ENCODE measurements at regions not wholly inside any gene's neighbourhood (a gene's known extent, or its start where the extent isn't known, plus 50 kb on each side); places are given as distances from the start of the nearest gene placed in this dataset.

- no peak overlapping the region for H3K27ac ChIP-seq (ENCODE audit: low read depth, low read length)
- peaks cover 0 to 5% (median 2%) of the 10 kb centered on the region in 4 experiments; a peak in 3 of 7 replicates for H3K4me1 ChIP-seq (replicated peaks in 1 of 4; ENCODE audit: control insufficient read depth in 3 of 4, insufficient read depth in 4 of 4, low read length in 3 of 4)
- no CpG with 5 or more reads among the region's 1 CpG for WGBS, 2 experiments (ENCODE audit: extremely low coverage in 1 of 2, insufficient coverage in 1 of 2, insufficient read length in 1 of 2, insufficient replicate concordance in 2 of 2, low coverage in 1 of 2, low lambda C conversion rate in 2 of 2, missing lambda C conversion rate in 1 of 2)
- no peak for DNase-seq (ENCODE audit: low read depth in 1 of 2, low spot score in 2 of 2)
- no peak overlapping the region for H4K8ac ChIP-seq (ENCODE audit: extremely low read depth, insufficient read depth, low read length)
- H2BK20ac ChIP-seq (ENCODE audit: low read length) = no peak overlapping the region
- no peak overlapping the region for H3K56ac ChIP-seq (replicated peaks; ENCODE audit: insufficient read length, low read depth, low read length)
- H3K14ac ChIP-seq (ENCODE audit: insufficient read length) = no peak overlapping the region
- no peak overlapping the region for H3K18ac ChIP-seq (ENCODE audit: extremely low read depth, low read length)
- no peak overlapping the region for H2AFZ ChIP-seq (ENCODE audit: low read length)
- no peaks in the 10 kb centered on the region for H3K36me3 ChIP-seq (ENCODE audit: control insufficient read depth in 2 of 4, insufficient read depth in 4 of 4, low read length in 3 of 4)
- no peaks in the 10 kb centered on the region for H3K79me1 ChIP-seq (ENCODE audit: low read depth, low read length)
- H4K91ac ChIP-seq (replicated peaks; ENCODE audit: insufficient read length, low read length) = no peak overlapping the region
- no peak for FAIRE-seq
- no peaks in the 10 kb centered on the region for H3K27me3 ChIP-seq (replicated peaks in 1 of 4; ENCODE audit: control insufficient read depth in 3 of 4, extremely low read depth in 1 of 4, insufficient read depth in 3 of 4, low read length in 3 of 4)
- no peak overlapping the region for H4K5ac ChIP-seq (ENCODE audit: insufficient read length, low read depth, low read length)
- CTCF ChIA-PET (ENCODE audit: partially characterized antibody) = no interaction called here
- no peak overlapping the region for H2BK12ac ChIP-seq (ENCODE audit: low read depth, low read length)
- no peak overlapping the region for H3K4me3 ChIP-seq (ENCODE audit: extremely low read depth in 1 of 4, insufficient read depth in 2 of 4, low read depth in 3 of 4, low read length in 4 of 4)
- no peak overlapping the region for H3K4me2 ChIP-seq (ENCODE audit: insufficient read depth in 1 of 2, low read depth in 2 of 2, low read length in 2 of 2)
- no peaks in the 10 kb centered on the region for H4K20me1 ChIP-seq (replicated peaks in 1 of 2; ENCODE audit: control insufficient read depth in 1 of 2, insufficient read depth in 2 of 2, low read length in 2 of 2)
- no peaks in the 10 kb centered on the region for H3K9me3 ChIP-seq (ENCODE audit: insufficient read depth in 2 of 2, low read depth in 1 of 2, low read length in 1 of 2)
- H2BK15ac ChIP-seq (ENCODE audit: low read length) = no peak overlapping the region
- H3K79me2 ChIP-seq (ENCODE audit: control insufficient read depth in 1 of 2, insufficient read depth in 2 of 2, low read length in 2 of 2) = no peaks in the 10 kb centered on the region
- H2AK5ac ChIP-seq (ENCODE audit: low read depth, low read length) = no peak overlapping the region
- no peak overlapping the region for H3K9ac ChIP-seq (replicated peaks in 1 of 4; ENCODE audit: extremely low read depth in 1 of 4, low read depth in 3 of 4, low read length in 3 of 4)
- no peaks in the 10 kb centered on the region for H3K23me2 ChIP-seq (ENCODE audit: low read depth, low read length)
- POLR2A ChIA-PET (ENCODE audit: partially characterized antibody) = no interaction called here
- no peak overlapping the region for H3K4ac ChIP-seq (replicated peaks; ENCODE audit: insufficient read length, low read depth, low read length)
- no peak overlapping the region for H2BK120ac ChIP-seq (replicated peaks; ENCODE audit: low read depth, low read length)
- no peak overlapping the region for H3K23ac ChIP-seq (ENCODE audit: insufficient read length)
- no peak overlapping the region for H2BK5ac ChIP-seq (ENCODE audit: low read depth, low read length)
- TF ChIP-seq ATF3 (IDR thresholded peaks at IDR 0.05; ENCODE audit: insufficient read depth, low read depth, low read length) (no peak), EGR1 (IDR thresholded peaks at IDR 0.05; ENCODE audit: borderline replicate concordance, low read depth, low read length) (no peak), SP4 (IDR thresholded peaks at IDR 0.05; ENCODE audit: low read length) (no peak)
Observed at GRCh38 chr14:22415605-22415959, 173.4 kb downstream of the DAD1 start.
